HG02852 (cell line): ENCODE measurements at regions not wholly inside any gene's neighbourhood (a gene's known extent, or its start where the extent isn't known, plus 50 kb on each side); places are given as distances from the start of the nearest gene placed in this dataset.

Source experiments
- ATAC-seq: cut with Tn5 transposase; IDR thresholded peaks from one replicate; pipeline ENCODE4 v1.9.1; 2021; ENCODE audit warnings: mild to moderate bottlenecking, moderate library complexity; ENCODE audit not compliant: unreplicated experiment

DNA sequence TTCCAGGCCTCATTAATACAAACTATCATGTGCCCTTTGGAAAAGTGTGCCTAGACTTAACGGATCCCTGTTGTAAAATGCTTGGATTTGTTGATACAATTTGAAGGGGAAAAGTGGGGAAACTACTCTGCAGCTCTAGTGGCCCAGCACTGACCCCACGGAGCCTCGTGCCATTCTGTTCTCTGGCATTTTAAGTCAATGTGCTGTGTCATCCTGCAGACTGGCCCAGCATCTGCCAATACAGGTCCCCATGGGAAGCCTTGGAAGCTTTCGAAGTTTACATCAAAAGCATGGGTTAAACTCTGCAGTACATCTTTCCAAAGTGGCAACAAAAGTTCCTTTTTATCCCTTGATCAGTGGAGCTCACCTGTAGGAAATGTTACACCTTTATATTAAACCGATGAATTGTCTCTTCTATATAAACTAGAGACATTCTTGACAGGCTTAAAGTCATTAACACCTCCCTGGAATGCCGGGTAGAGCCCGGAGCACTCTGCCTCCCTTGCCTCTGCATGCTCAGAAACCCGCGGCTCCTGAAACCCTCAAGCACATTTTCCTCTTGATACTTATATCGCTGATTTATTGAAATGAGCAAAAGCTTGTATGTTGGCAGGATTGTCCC is 596.0 kb upstream of the ADAMTS16 start:
- ATAC-seq, result no peak

DNA sequence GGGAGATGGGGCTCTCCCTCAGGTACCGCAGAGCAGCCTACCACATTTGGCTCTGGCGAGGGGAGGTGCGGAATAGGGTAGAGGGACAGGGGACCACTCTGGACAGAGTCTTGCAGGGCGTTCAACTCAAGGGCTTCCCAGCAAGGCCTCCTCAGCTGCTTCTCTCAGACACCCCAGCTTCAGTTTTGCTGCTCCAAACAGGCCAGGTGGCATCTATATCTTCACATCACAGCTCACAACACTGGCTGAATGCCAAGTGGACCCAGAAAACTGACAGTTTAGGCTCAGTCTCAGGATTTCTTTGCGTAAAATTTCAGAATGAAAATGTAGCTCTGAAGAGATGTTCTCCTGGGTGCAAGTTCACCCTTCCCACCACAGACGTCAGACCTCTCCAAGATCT is 592.6 kb upstream of the ADAMTS16 start:
- no peak for ATAC-seq

DNA sequence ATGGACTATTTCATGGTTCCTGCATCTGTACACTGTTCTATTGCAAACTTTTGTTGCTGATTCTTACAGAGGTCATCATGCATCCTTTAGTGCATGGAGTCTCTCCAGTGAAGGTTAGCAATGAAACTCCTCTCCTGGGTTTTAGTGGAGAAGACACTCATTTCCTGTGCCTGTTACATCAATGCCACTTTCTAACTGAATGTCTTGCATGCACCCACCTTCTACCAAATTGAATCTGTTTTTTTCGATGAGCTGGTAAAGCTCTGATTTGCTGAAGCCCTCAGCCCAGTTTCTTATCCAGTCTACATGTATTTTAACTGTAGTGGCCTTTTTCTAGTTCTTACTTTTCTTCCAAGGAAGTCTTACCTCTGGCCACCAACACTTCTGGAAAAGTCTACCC is 591.8 kb upstream of the ADAMTS16 start:
- ATAC-seq, result no peak

DNA sequence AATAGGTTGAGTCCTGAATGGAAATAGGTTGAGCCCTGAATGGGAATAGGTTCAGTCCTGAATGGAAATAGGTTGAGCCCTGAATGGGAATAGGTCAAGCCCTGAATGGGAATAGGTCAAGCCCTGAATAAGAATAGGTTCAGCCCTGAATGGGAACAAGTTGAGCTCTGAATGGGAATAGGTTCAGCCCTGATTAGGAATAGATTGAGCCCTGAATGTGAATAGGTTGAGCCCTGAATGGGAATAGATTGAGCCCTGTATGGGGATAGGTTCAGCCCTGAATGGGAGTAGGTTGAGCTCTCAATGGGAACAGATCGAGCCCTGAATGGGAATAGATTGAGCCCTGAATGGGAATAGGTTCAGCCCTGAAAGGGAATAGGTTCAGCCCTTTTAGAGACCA is 590.8 kb upstream of the ADAMTS16 start:
- no peak for ATAC-seq

DNA sequence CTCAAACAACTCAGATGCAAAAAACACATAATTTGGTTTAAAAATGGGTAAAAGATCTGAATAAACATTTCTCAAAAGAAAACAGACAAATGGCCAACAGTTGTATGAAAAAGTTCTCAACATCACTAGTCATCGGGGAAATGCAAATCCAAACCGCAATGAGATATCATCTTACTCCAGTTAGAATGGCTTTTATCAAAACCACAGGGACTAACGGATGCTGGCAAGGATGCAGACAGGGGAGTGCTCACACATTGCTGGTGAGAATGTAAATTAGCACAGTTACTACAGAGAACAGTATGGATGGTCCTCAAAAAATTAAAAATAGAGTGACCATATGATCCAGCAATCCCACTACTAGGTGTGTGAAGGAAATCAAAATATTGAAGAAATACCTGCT is 589.1 kb upstream of the ADAMTS16 start:
- ATAC-seq, result no peak

DNA sequence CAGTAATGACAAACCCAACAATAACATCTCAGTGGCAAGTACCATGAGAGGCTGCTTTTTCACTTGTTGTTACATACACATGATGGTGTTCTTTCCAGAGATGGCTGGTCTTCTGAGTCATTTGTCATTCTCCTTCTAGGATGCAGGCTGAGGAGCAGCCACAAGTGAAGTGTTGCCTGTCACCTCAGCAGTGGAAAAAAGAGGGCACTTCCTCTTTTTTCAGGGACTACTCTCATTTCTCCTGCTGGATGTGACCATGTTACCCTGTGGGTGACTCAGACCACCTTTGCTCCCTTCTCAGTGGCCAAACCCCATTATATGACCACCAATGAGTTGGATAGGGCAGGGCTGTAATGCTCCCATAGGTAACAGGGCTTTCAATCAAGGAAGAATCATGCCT is 587.0 kb upstream of the ADAMTS16 start:
- no peak for ATAC-seq

DNA sequence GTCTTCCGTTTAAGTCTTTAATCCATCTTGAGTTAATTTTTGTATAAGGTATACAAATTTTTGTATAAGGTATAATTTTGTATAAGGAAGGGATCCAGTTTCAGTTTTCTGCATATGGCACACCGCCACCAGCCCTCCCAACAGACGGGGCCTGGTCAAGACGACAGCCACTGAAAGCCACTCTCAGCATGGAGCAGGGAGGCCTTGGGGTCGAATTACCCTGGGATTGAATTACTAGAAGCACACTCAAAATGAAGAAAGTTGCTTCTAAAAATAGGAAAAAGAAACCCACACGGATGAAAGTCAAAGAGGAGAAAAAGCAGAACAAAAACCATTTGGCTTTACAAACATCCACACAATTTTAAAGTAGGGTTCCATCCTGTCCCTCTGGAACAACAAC is 586.2 kb upstream of the ADAMTS16 start:
- no peak for ATAC-seq

DNA sequence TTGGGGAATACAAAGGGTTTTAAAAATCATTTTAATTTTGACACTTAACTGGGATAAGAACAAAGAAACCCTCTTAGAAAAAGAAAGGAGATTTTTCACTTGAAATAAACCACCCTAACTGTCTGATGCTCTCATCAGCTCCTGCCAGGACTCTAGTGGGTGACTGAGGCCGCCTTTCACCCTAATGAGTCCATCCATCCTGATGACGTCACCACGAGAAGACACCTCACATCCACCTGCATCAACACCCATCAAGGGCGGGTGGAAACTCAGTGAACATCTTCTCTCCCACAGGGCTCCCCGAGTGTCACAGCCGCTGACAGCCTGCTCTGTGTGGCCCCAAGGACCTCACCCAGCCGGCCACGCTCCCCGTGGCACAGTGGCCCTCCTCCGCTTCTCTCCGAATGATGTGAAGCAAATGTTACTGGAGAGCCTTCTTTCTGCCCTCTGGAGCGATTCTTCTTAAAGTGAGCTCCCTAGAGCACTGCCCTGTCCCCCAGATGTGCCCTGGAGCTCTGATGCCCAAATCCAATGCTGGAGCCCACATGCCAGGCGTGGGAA is 584.3 kb upstream of the ADAMTS16 start:
- no peak for ATAC-seq

DNA sequence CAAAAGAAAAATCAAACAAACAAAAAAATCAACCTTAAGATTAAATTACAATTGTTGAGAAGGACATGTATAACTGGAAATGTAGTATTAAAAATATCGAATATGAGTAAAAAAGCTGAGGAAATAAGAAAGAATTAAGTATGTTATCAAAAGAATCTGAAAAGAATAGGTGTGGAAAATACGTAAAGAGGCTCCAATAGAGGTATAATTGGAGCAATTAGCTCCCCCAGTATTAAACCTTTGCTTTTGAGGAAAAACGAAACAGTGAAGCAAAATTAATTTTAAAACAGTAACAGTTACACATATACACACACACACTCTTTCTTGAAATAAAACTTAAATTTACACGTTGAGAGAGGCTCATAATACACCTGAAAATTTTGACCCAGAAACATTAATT is 578.7 kb upstream of the ADAMTS16 start:
- ATAC-seq, result no peak

DNA sequence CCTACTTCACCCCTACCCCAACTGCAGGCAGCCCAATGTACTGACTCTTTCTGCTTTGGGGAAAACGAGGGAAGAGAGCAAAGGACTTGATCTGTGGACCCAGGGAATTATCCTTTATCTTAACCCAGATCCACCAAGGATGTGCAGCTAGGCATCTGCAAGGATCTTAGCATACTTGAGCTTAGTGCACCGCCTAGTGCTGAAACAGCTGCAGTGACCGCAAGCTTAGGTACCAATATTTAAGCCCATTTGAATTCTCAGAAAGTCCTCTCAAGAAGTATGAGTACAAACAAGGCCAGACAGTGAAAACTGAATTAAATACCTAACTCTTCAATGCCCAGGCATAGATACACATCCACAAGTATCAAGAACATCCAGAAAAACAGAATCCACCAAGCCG is 576.7 kb upstream of the ADAMTS16 start:
- ATAC-seq, result no peak

DNA sequence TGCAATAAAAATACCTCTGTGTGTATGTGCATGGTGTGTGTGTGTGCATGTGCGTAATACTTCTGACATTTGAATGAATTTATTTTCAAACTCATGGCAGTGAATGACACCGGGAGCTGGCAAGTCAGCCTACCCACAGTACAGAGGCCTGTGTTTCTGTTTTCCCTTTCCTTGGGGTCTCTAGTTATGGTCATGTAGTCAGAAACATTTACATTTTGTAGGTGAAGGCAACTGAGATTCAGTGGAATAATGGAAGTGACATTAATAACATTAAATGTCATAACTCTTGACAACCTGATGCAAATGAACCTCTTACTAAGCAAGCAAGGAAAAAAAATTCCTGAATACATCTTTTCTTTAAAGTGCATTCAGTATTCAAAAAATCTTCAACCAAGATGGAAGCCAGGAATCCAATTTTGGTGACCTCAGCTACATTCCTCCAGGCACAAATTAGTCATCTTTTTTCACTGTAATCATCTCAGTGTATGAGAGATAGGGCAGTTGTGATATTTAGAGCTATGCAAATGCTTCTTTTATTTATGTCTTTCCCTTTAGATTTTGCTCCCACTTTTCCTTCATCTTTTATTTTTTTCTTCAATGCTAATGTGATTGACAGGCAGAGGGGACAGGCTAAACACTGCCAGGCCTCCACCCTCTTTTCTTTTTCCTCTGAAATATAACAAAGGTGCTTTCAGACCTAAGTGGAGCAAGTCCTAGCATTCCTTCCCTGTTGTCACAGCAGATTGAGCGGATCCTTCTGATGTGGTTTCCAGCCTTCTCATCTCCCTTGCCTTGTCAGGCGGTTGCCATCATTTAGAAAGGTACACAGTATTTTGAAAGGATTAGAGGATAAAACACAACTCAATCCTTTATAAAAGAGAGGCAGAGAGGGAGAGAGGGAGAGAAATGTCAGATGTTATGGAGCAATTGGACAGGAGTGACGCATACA is 569.8 kb upstream of the ADAMTS16 start:
- ATAC-seq, result no peak

DNA sequence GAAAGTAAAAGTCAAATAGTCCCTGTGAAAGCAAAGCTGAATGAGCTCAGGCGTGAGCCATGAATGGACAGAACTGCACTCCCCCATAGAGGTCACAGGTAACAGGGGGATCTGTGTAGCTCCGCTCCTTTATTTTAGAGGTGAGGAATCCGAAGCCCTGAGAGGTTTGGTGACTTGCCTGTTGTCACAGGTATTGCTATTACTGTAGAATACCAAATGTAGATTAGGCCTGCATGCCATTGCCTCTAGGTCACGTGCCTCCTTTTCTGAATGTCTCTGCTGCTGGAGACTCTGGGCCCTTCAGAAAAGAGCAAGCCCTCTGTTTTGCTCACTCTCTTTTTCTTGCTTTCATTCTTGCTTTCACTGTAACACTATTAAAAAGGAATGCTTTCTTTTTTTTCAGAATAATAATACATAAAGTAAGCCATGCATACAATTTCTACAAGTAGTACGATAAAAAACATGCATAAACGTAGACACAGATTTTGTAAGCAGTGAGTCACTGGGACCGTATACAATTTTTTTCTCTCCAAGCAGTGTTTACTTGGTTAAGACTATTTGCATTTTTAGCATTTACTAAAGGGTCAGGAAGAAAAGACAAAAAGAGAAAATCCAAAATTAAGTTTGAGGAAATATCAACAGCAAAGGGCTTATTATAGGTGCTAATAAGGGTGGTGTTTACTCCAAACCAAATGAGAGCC is 568.7 kb upstream of the ADAMTS16 start:
- ATAC-seq, result no peak

DNA sequence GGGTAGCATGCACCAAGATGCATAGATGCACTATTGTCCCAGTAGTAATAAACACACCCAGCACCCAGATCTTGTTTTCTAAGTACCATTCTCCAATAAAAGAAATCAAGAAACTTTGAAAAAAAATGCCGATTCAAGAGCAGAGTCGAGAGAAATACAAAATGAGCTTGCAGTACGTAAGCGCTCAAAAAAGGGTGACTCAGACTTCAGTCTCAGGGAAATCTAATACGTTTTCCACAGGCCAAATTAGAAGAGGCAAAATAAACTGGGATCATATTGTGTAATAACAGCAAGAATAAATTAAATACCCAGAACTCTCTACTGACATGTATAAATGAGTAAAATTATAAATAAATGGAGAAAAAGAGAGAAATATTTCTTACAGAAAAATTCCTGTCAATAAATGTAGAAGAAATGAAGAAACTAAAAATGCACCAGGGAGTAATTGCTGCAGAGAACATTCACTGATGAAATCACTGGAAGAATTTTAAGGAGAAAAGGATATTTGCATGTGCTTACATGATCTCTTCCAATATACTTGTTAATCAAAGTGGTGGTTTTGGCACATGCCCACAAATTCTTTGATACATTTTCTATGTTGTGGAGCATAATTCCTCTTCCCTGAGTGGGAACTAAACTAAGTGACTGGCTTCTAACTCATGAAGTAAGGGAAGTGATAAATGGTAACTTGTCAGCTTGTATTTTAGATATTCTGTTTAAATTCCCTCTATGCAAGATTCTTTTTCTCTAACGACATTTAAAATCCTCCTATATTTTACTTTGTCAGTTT is 567.6 kb upstream of the ADAMTS16 start:
- no peak for ATAC-seq

DNA sequence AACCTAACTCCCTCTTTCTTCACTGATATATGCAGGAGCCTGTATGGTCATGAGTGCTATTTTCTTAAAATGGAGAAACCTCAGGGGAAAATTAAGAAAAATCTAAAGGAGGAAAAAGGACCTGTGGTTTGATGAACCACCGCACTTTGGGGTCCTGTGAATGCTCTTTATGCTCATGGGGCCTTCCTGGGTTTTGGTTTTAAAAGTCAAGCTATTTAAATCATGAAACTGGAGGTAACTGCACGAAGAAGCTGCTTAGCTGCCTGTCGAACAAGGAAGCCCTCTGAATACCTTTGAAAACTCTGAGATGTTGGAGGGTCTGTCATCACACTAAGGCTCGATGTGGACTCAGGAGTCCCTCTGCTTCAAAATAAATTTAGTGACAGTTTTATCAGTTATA is 564.5 kb upstream of the ADAMTS16 start:
- no peak for ATAC-seq

DNA sequence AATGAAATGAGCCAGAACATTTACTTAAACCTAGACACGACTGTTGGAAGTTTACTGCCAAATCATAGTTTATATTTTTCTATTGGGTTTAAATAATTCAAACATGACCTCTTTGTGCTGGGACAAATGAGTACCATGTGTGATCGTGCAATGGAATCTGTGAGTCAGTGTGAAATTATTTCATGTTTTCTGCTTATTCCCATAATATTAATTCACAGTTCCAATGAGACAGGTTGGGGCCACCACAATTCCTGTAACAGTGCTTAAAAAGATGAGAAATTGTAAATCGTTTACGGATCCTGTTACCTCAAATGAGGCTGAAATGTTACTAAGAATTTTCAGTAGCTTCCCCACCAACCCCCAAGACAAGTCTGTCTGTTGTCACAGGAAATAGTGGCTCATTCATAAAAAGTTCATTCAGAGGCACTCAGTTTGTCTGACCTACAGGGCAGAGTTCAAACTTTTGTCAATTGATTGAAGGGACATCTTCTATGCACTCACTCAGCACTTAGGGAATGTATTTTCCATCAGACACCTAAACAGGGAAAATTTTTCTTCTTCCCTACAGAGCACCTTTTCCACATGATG is 563.9 kb upstream of the ADAMTS16 start:
- no peak for ATAC-seq

DNA sequence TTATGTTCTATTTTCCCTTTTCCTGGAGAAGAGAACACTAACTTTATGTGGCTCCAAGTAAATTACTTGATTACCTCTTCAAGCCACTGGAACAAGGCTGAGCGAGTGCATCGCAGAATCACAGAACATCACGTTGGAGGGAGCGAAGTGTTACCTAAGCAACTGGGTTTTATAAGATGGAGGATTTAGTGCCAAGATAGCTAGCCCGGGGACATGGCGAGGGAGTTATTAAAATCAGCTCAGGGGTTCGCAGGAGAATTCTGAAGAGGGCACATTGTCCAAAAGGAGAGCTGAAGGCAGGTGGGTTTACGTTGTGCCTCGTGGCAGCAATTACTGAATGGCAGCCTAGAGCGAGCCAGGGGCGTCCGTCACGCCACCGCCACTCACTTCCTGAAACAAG is 563.2 kb upstream of the ADAMTS16 start:
- no peak for ATAC-seq

DNA sequence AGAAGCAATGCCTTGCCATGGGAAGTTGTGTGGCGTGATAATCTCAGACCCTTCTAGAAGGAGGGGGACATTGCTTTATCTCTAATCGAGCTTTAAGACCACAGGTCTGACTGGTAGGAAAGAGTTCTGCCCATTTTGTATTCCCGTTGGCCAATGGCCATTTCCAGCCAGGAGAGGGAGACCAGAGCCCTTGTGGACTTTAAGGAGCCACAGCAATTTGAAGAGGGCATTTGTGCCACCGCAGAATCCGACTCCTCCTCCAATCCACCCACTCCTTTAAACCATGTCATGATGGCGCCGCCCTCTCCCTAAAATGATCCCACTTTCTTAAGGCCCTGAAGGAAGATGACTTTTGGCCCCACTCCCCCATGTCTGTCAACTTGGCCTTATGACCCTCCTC is 560.5 kb upstream of the ADAMTS16 start:
- ATAC-seq, result no peak

DNA sequence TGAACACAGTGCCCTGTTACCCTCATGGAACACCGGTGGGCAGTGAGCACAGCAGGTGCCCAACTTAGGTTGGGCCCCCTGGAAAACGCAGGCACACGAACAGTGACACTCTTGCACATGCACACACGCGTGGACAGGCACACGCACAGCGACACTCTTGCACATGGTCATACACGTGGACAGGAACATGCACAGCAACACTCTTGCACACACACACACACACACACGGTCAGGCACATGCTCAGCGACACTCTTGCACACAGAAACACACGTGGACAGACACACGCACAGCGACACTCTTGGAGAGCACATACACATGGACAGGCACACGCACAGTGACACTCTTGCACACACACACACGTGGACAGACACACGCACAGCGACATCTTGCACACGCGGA is 559.4 kb upstream of the ADAMTS16 start:
- ATAC-seq, result no peak

DNA sequence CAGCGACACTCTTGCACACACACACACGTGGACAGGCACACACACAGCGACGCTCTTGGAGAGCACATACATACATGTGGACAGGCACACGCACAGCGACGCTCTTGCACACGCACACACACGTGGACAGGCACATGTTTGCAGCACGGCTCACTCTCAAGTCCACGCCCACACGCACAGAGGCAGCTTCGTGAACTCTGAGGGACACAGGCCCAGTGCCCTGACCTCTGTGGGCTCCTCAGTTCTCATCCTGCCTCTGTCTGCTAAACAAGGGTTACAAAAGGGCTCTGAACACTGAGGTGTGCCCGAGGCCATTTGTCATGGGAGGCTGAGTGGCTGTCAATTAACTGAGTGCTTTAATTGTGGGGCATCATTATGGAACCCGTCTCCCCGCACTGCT is 558.8 kb upstream of the ADAMTS16 start:
- ATAC-seq, result no peak

DNA sequence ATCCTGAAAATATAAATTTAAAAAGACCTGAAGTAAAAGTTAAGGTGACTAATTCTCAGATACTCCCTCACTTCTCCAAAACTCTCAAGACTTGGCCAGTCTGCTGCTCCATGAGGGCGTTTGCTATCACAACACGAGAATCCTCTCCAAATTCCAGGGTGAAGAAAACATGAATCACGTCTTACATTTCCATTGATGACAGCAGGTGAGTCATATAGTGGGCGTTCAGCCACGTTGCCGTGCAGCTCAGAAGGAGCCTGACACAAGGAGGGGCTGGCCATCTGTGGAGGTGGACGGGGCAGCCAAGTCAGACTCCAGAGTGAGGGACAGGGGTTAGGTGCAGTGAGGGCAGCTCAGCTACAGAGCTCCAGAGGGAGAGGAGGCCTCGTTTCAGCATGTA is 555.1 kb upstream of the ADAMTS16 start:
- no peak for ATAC-seq
